ENCODE measurements at regions not wholly inside any gene's neighbourhood (a gene's known extent, or its start where the extent isn't known, plus 50 kb on each side); places are given as distances from the start of the nearest gene placed in this dataset.

GRCh38 chr2:65831509-65831908, 399.1 kb upstream of the SPRED2 start:
- 85% methylated on average over 1 of the region's 1 CpG; no CpG with 5 or more reads in 1 of the 2 experiments for WGBS, 2 experiments (ENCODE audit: extremely low coverage in 1 of 2, insufficient coverage in 1 of 2, insufficient read length in 1 of 2, insufficient replicate concordance in 2 of 2, low coverage in 1 of 2, low lambda C conversion rate in 2 of 2, missing lambda C conversion rate in 1 of 2)
- TF ChIP-seq CHD7 (IDR thresholded peaks at IDR 0.05; ENCODE audit: insufficient replicate concordance, low read length), result no peak

More at GRCh38 chr2:65831509-65831908, 399.1 kb upstream of the SPRED2 start:
- Histone ChIP-seq H3K4me3 (ENCODE audit: extremely low read depth in 1 of 4, insufficient read depth in 2 of 4, low read depth in 3 of 4, low read length in 4 of 4) (no peak overlapping the region), H4K91ac (replicated peaks; ENCODE audit: insufficient read length, low read length) (no peak overlapping the region), H3K79me2 (ENCODE audit: control insufficient read depth in 1 of 2, insufficient read depth in 2 of 2, low read length in 2 of 2) (no peaks in the 10 kb centered on the region), H2BK20ac (ENCODE audit: low read length) (no peak overlapping the region), H3K18ac (ENCODE audit: extremely low read depth, low read length) (no peak overlapping the region), H4K8ac (ENCODE audit: extremely low read depth, insufficient read depth, low read length) (peak overlapping the region; percentile 53; the same call in 1 of the 2 replicates), H2AK5ac (ENCODE audit: low read depth, low read length) (no peak overlapping the region), H4K5ac (ENCODE audit: insufficient read length, low read depth, low read length) (no peak overlapping the region), H3K36me3 (ENCODE audit: control insufficient read depth in 2 of 4, insufficient read depth in 4 of 4, low read length in 3 of 4) (no peaks in the 10 kb centered on the region), H3K23ac (ENCODE audit: insufficient read length) (no peak overlapping the region), H3K23me2 (ENCODE audit: low read depth, low read length) (no peaks in the 10 kb centered on the region), H3K9me3 (ENCODE audit: insufficient read depth in 2 of 2, low read depth in 1 of 2, low read length in 1 of 2) (no peaks in the 10 kb centered on the region), H3K4me2 (ENCODE audit: insufficient read depth in 1 of 2, low read depth in 2 of 2, low read length in 2 of 2) (no peak overlapping the region), H2BK12ac (ENCODE audit: low read depth, low read length) (no peak overlapping the region), H3K4ac (replicated peaks; ENCODE audit: insufficient read length, low read depth, low read length) (no peak overlapping the region), H3K56ac (replicated peaks; ENCODE audit: insufficient read length, low read depth, low read length) (no peak overlapping the region), H2BK120ac (replicated peaks; ENCODE audit: low read depth, low read length) (no peak overlapping the region), H2BK5ac (ENCODE audit: low read depth, low read length) (no peak overlapping the region), H2AFZ (ENCODE audit: low read length) (no peak overlapping the region), H3K79me1 (ENCODE audit: low read depth, low read length) (no peaks in the 10 kb centered on the region), H4K20me1 (replicated peaks in 1 of 2; ENCODE audit: control insufficient read depth in 1 of 2, insufficient read depth in 2 of 2, low read length in 2 of 2) (no peaks in the 10 kb centered on the region), H3K27ac (ENCODE audit: low read depth, low read length) (no peak overlapping the region), H3K14ac (ENCODE audit: insufficient read length) (no peak overlapping the region), H3K27me3 (replicated peaks in 1 of 4; ENCODE audit: control insufficient read depth in 3 of 4, extremely low read depth in 1 of 4, insufficient read depth in 3 of 4, low read length in 3 of 4) (no peaks in the 10 kb centered on the region), H3K9ac (replicated peaks in 1 of 4; ENCODE audit: extremely low read depth in 1 of 4, low read depth in 3 of 4, low read length in 3 of 4) (no peak overlapping the region), H3K4me1 (replicated peaks in 1 of 4; ENCODE audit: control insufficient read depth in 3 of 4, insufficient read depth in 4 of 4, low read length in 3 of 4) (peaks cover 0 to 9% (median 4%) of the 10 kb centered on the region in 4 experiments; a peak in 5 of 7 replicates), H2BK15ac (ENCODE audit: low read length) (no peak overlapping the region)
- ChIA-PET CTCF (ENCODE audit: partially characterized antibody) (no interaction called here), POLR2A (ENCODE audit: partially characterized antibody) (no interaction called here)
- no peak for DNase-seq (ENCODE audit: low read depth in 1 of 2, low spot score in 2 of 2)
- no peak for FAIRE-seq
